MCF 10A (cell line): ENCODE measurements at regions not wholly inside any gene's neighbourhood (a gene's known extent, or its start where the extent isn't known, plus 50 kb on each side); places are given as distances from the start of the nearest gene placed in this dataset.

Experiments used
- BruUV-seq: library from RNA; stranded (reverse); fragments of 400-500 nt; replicated peaks from 2 replicates; lab custom pipeline; 2021; lab: Mats Ljungman, UMichigan
- CTCF ChIA-PET: fragments of 300-600 bp; sonication (Branson Sonifier 250); formaldehyde crosslinking; extraction: SDS; loops from one replicate; lab custom pipeline; 2021; ENCODE audit warnings: antibody characterized with exemption, inconsistent platforms; lab: Yijun Ruan, JAX
- POLR2A ChIA-PET: fragments of 300-600, 350-650 bp; sonication (Branson Sonifier 250); formaldehyde crosslinking; extraction: SDS; loops from one replicate; lab custom pipeline; 2020; ENCODE audit warnings: antibody characterized with exemption, inconsistent platforms; lab: Yijun Ruan, JAX
- DNase-seq: peaks from one replicate; pipeline ENCODE4 v3.0.0-alpha.2; 2018; ENCODE audit not compliant: unreplicated experiment
- H3K27ac Mint-ChIP-seq: one replicate; pipeline ENCODE4 v1.8.0; 2022; ENCODE audit warnings: mild to moderate bottlenecking, low read depth, mixed read lengths; ENCODE audit not compliant: unreplicated experiment
- H3K27me3 Mint-ChIP-seq: one replicate; pipeline ENCODE4 v1.8.0; 2022; ENCODE audit warnings: mixed read lengths; ENCODE audit not compliant: insufficient read depth, unreplicated experiment
- H3K36me3 Mint-ChIP-seq: one replicate; pipeline ENCODE4 v1.8.0; 2022; ENCODE audit warnings: mild to moderate bottlenecking, moderate library complexity, mixed read lengths; ENCODE audit not compliant: insufficient read depth, unreplicated experiment
- H3K4me1 Mint-ChIP-seq: one replicate; pipeline ENCODE4 v1.8.0; 2022; ENCODE audit warnings: mixed read lengths; ENCODE audit not compliant: insufficient read depth, unreplicated experiment
- H3K4me3 Mint-ChIP-seq: one replicate; pipeline ENCODE4 v1.8.0; 2022; ENCODE audit warnings: mild to moderate bottlenecking, moderate library complexity, mixed read lengths; ENCODE audit not compliant: unreplicated experiment
- H3K9me3 Mint-ChIP-seq: one replicate; pipeline ENCODE4 v1.8.0; 2022; ENCODE audit warnings: mixed read lengths; ENCODE audit not compliant: unreplicated experiment
- intact Hi-C: fragments of 100-400 bp; cut with micrococcal nuclease; formaldehyde crosslinking; loops from 2 replicates; pipeline ENCODE4 v1.14.1; 2022
- TF ChIP-seq, protein P1 (sequence below): fragments of 200-600 bp; IDR thresholded peaks from one replicate; pipeline ENCODE4 v1.8.0; 2022; ENCODE audit warnings: antibody characterized with exemption, mild to moderate bottlenecking; ENCODE audit not compliant: unreplicated experiment

DNA sequence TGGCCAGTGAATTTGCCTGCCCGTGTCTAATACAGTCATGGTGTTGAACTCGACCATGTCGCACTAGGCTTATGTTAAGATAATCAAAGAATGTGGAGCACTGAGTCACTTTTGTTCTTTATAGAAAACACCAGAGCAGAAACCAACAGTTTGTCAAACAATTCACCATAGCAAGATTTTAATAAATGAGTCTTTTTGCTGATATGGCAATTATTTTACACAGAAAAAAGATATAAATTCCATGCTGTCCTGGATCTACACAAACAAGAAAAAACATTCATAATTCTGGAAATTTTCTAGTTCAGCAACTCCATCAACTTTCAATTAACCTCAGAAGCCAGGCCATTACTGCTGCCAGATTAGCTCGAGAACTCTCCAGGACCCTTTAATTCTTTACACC, 208.9 kb downstream of the ZNF608 start:
- H3K27me3 Mint-ChIP-seq, result no peaks in the 10 kb centered on the region
- H3K9me3 Mint-ChIP-seq, result peaks cover 8% of the 10 kb centered on the region
- POLR2A ChIA-PET, result no interaction called here
- CTCF ChIA-PET, result interaction anchor here (0.7 to 1.5 kb wide), 3 partner anchors 12 to 589 kb away, joined by 3 to 6 read pairs (median 3); no protein-coding TSS in a partner anchor
- no peaks in the 10 kb centered on the region for H3K36me3 Mint-ChIP-seq
- intact Hi-C loops, result no loop called here
- DNase-seq, result no peak
- BruUV-seq, result no TSS peak
- H3K27ac Mint-ChIP-seq, result no peak overlapping the region
- no peaks in the 10 kb centered on the region for H3K4me1 Mint-ChIP-seq
- H3K4me3 Mint-ChIP-seq, result no peak overlapping the region
- TF ChIP-seq, protein P1, sequence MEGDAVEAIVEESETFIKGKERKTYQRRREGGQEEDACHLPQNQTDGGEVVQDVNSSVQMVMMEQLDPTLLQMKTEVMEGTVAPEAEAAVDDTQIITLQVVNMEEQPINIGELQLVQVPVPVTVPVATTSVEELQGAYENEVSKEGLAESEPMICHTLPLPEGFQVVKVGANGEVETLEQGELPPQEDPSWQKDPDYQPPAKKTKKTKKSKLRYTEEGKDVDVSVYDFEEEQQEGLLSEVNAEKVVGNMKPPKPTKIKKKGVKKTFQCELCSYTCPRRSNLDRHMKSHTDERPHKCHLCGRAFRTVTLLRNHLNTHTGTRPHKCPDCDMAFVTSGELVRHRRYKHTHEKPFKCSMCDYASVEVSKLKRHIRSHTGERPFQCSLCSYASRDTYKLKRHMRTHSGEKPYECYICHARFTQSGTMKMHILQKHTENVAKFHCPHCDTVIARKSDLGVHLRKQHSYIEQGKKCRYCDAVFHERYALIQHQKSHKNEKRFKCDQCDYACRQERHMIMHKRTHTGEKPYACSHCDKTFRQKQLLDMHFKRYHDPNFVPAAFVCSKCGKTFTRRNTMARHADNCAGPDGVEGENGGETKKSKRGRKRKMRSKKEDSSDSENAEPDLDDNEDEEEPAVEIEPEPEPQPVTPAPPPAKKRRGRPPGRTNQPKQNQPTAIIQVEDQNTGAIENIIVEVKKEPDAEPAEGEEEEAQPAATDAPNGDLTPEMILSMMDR, result no peak

DNA sequence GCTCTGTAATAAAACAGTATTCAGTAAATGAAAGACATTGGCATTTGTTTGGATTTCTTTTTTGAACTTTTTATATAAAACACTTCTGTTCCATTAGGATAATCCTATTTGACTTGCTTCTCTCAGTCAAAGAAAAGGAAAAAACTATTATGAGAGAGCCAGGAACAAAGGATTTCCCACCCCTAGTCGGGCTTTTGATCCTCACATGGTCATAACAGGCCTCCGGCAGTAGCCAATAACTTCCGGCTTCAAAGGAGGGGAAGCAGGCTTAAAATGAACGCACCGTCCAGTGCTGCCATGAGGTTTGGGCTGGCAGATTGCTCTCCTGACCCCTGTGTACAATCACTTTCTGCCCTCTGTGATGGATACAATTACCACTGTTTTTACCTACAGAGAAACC, 209.3 kb downstream of the ZNF608 start:
- TF ChIP-seq, protein P1, result no peak
- no TSS peak for BruUV-seq
- H3K27me3 Mint-ChIP-seq, result no peaks in the 10 kb centered on the region
- POLR2A ChIA-PET, result no interaction called here
- H3K4me3 Mint-ChIP-seq, result no peak overlapping the region
- H3K9me3 Mint-ChIP-seq, result peaks cover 3% of the 10 kb centered on the region
- CTCF ChIA-PET, result no interaction called here
- H3K36me3 Mint-ChIP-seq, result no peaks in the 10 kb centered on the region
- intact Hi-C loops, result no loop called here
- H3K27ac Mint-ChIP-seq, result no peak overlapping the region
- no peak for DNase-seq
- no peaks in the 10 kb centered on the region for H3K4me1 Mint-ChIP-seq

DNA sequence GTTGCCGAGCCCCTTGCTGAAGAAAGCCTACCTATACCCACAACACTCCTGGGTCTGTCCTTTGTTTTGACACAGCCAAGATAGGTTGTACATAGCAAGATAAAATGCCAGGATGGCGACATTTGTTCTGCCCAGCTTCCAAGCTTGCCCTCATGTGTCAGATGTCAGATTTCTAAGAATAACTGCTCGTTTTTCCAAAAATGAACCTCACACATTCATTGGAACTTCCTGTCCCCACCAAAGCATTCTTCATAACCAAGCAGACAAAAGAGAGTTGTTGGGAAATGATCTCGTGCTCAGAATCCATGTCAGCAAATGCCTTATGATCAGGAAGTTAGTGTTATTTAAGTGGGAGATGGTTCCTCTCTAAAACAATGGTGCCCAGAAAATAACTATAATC, 210.1 kb downstream of the ZNF608 start:
- intact Hi-C loops, result no loop called here
- H3K4me1 Mint-ChIP-seq, result no peaks in the 10 kb centered on the region
- no peak overlapping the region for H3K27ac Mint-ChIP-seq
- no peaks in the 10 kb centered on the region for H3K27me3 Mint-ChIP-seq
- DNase-seq, result no peak
- H3K4me3 Mint-ChIP-seq, result no peak overlapping the region
- no TSS peak for BruUV-seq
- H3K9me3 Mint-ChIP-seq, result no peaks in the 10 kb centered on the region
- TF ChIP-seq, protein P1, result no peak
- ChIA-PET CTCF (no interaction called here), POLR2A (interaction anchor here (1.0 kb wide), 1 partner anchor 12 kb away, joined by 3 read pairs; no protein-coding TSS in a partner anchor)
- no peaks in the 10 kb centered on the region for H3K36me3 Mint-ChIP-seq

DNA sequence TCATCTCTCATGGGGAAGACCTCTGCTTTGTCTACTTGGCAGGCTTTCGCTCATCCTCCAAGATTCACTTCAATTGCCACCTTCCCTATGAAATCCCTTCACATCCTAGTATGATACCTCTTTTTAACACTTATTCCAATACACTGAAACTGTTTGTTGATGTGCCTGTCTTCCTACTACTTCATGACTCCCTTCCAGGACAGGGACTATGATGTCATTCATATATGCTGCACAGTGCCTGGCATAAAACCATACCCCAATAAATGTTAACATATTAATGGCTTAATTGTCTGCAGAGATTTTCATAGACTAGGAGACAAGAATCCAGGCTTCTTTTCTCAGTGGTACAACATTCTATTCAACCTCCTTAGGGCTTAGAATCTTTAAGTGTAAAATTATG, 215.5 kb downstream of the ZNF608 start:
- peaks cover 7% of the 10 kb centered on the region for H3K9me3 Mint-ChIP-seq
- POLR2A ChIA-PET, result interaction anchor here (0.7 kb wide), 1 partner anchor 98 kb away, joined by 3 read pairs; no protein-coding TSS in a partner anchor
- H3K27me3 Mint-ChIP-seq, result no peaks in the 10 kb centered on the region
- no peak for DNase-seq
- no TSS peak for BruUV-seq
- intact Hi-C loops, result no loop called here
- H3K27ac Mint-ChIP-seq, result no peak overlapping the region
- no peaks in the 10 kb centered on the region for H3K36me3 Mint-ChIP-seq
- CTCF ChIA-PET, result interaction anchor here (0.7 kb wide), 1 partner anchor 76 kb away, joined by 3 read pairs; no protein-coding TSS in a partner anchor
- TF ChIP-seq, protein P1, result no peak
- H3K4me1 Mint-ChIP-seq, result peaks cover 9% of the 10 kb centered on the region
- no peak overlapping the region for H3K4me3 Mint-ChIP-seq
